Uterus (tissue), 2 donors: ENCODE measurements at regions not wholly inside any gene's neighbourhood (a gene's known extent, or its start where the extent isn't known, plus 50 kb on each side); places are given as distances from the start of the nearest gene placed in this dataset.

ENCODE experiments used
- CTCF ChIP-seq, 4 experiments: fragments of 200-600 bp in 2 of 4; fragments of 450-650 bp in 2 of 4; sonication (generic) in 2 of 4; IDR thresholded peaks; one replicate each; pipeline ENCODE4 v1.5.1; 2016 to 2019; ENCODE audit warnings: antibody characterized with exemption in 4 of 4, mild to moderate bottlenecking in 2 of 4, moderate library complexity in 1 of 4
- POLR2A ChIP-seq, 2 donors: fragments of 450-650 bp; IDR thresholded peaks; one replicate each; pipeline ENCODE4 v1.6.1; 2016; ENCODE audit warnings: antibody characterized with exemption in 2 of 2, mild to moderate bottlenecking in 1 of 2, moderate library complexity in 1 of 2

GRCh38 chr14:39974036-39974435, 541.8 kb upstream of the FBXO33 start:
- TF ChIP-seq CTCF (IDR thresholded peaks at IDR 0.05) (no peak), POLR2A (IDR thresholded peaks at IDR 0.05) (no peak)
